ENCODE measurements at regions not wholly inside any gene's neighbourhood (a gene's known extent, or its start where the extent isn't known, plus 50 kb on each side); places are given as distances from the start of the nearest gene placed in this dataset.
"Not testable (repeated sequence)": the region's sequence is repeated elsewhere in the genome, so short reads cannot be mapped to it uniquely, and the experiment has no call there.

GRCh38 chr7:131638641-131639430 lies 82.4 kb upstream of the PODXL start:
- no peak for DNase-seq (ENCODE audit: low spot score)

GRCh38 chr7:131637859-131638258 lies 81.4 kb upstream of the PODXL start:
- DNase-seq (ENCODE audit: low spot score), result no peak

GRCh38 chr7:131636092-131636491 lies 79.7 kb upstream of the PODXL start:
- no peak for DNase-seq (ENCODE audit: low spot score)

- DNase-seq (ENCODE audit: low spot score), result not testable (repeated sequence)
Observed at GRCh38 chr7:131634197-131634596, 77.8 kb upstream of the PODXL start.

GRCh38 chr7:131633342-131633843 lies 77.0 kb upstream of the PODXL start:
- DNase-seq (ENCODE audit: low spot score), result no peak

GRCh38 chr7:131630427-131630826 lies 74.0 kb upstream of the PODXL start:
- DNase-seq (ENCODE audit: low spot score), result no peak

- DNase-seq (ENCODE audit: low spot score), result no peak
Observed at GRCh38 chr7:131629217-131629882, 72.9 kb upstream of the PODXL start.

GRCh38 chr7:131628634-131629033 lies 72.2 kb upstream of the PODXL start:
- no peak for DNase-seq (ENCODE audit: low spot score)

GRCh38 chr7:131627735-131628190 lies 71.3 kb upstream of the PODXL start:
- no peak for DNase-seq (ENCODE audit: low spot score)

GRCh38 chr7:131626643-131627042 lies 70.2 kb upstream of the PODXL start:
- DNase-seq (ENCODE audit: low spot score), result no peak

GRCh38 chr7:131625817-131626372 lies 69.5 kb upstream of the PODXL start:
- DNase-seq (ENCODE audit: low spot score), result no peak

- DNase-seq (ENCODE audit: low spot score), result not testable (repeated sequence)
Observed at GRCh38 chr7:131625345-131625744, 68.9 kb upstream of the PODXL start.

GRCh38 chr7:131624536-131624935 lies 68.1 kb upstream of the PODXL start:
- no peak for DNase-seq (ENCODE audit: low spot score)

GRCh38 chr7:131623154-131623553 lies 66.7 kb upstream of the PODXL start:
- DNase-seq (ENCODE audit: low spot score), result no peak

- DNase-seq (ENCODE audit: low spot score), result no peak
Observed at GRCh38 chr7:131621652-131622051, 65.2 kb upstream of the PODXL start.

GRCh38 chr7:131620673-131621609 lies 64.5 kb upstream of the PODXL start:
- DNase-seq (ENCODE audit: low spot score), result no peak

- DNase-seq (ENCODE audit: low spot score), result no peak
Observed at GRCh38 chr7:131619336-131620305, 63.2 kb upstream of the PODXL start.

GRCh38 chr7:131618391-131618790 lies 62.0 kb upstream of the PODXL start:
- DNase-seq (ENCODE audit: low spot score), result no peak

GRCh38 chr7:131616487-131617200 lies 60.2 kb upstream of the PODXL start:
- no peak for DNase-seq (ENCODE audit: low spot score)

GRCh38 chr7:131613909-131614308 lies 57.5 kb upstream of the PODXL start:
- no peak for DNase-seq (ENCODE audit: low spot score)
